Caco-2 (cell line): ENCODE measurements at regions not wholly inside any gene's neighbourhood (a gene's known extent, or its start where the extent isn't known, plus 50 kb on each side); places are given as distances from the start of the nearest gene placed in this dataset.

ENCODE experiments used
- BruUV-seq: library from RNA; stranded (reverse); fragments of 400-500 nt; replicated peaks from 2 replicates; lab custom pipeline; 2021; lab: Mats Ljungman, UMichigan
- CTCF ChIA-PET: fragments of 300-600 bp; sonication (Branson Sonifier 250); formaldehyde crosslinking; loops from one replicate; lab custom pipeline; 2022; ENCODE audit warnings: antibody characterized with exemption; lab: Charles Lee
- POLR2A ChIA-PET: fragments of 300-600 bp; sonication (Branson Sonifier 250); formaldehyde crosslinking; loops from one replicate; lab custom pipeline; 2022; ENCODE audit warnings: antibody characterized with exemption; lab: Charles Lee
- DNase-seq, 2 experiments: peaks; one replicate each; pipeline versions ENCODE4 v3.0.0 to v3.0.0-alpha.2; 2020 to 2022
- H3K27me3 ChIP-seq: replicated peaks from 2 replicates; pipeline ENCODE4 v1.6.0; 2011; ENCODE audit warnings: low read length; ENCODE audit not compliant: control insufficient read depth, insufficient read depth
- H3K36me3 ChIP-seq: 2 replicates; pipeline ENCODE4 v1.5.1; 2011; ENCODE audit warnings: low read length; ENCODE audit not compliant: control insufficient read depth, insufficient read depth
- H3K4me1 ChIP-seq: fragments of 250-450 bp; sonication (Bioruptor Pico); 2 replicates; pipeline ENCODE4 v1.5.1; 2020; ENCODE audit warnings: mild to moderate bottlenecking
- H3K4me3 ChIP-seq: 2 replicates; pipeline ENCODE4 v1.5.1; 2011; ENCODE audit warnings: low read depth, mild to moderate bottlenecking, control low read depth, low read length
- H3K9me3 ChIP-seq: fragments of 250-450 bp; sonication (Bioruptor Pico); 2 replicates; pipeline ENCODE4 v1.5.1; 2020; ENCODE audit warnings: mild to moderate bottlenecking, moderate library complexity
- H3K27ac Mint-ChIP-seq: one replicate; pipeline ENCODE4 v1.8.0; 2022; ENCODE audit warnings: mixed read lengths; ENCODE audit not compliant: unreplicated experiment
- H3K27me3 Mint-ChIP-seq: one replicate; pipeline ENCODE4 v1.8.0; 2022; ENCODE audit warnings: mixed read lengths; ENCODE audit not compliant: insufficient read depth, unreplicated experiment
- H3K36me3 Mint-ChIP-seq: one replicate; pipeline ENCODE4 v1.8.0; 2022; ENCODE audit warnings: mild to moderate bottlenecking, mixed read lengths; ENCODE audit not compliant: insufficient read depth, unreplicated experiment
- H3K4me1 Mint-ChIP-seq: one replicate; pipeline ENCODE4 v1.8.0; 2022; ENCODE audit warnings: low read depth, mixed read lengths; ENCODE audit not compliant: unreplicated experiment
- H3K4me3 Mint-ChIP-seq: one replicate; pipeline ENCODE4 v1.8.0; 2022; ENCODE audit warnings: mild to moderate bottlenecking, moderate library complexity, mixed read lengths; ENCODE audit not compliant: unreplicated experiment
- H3K9me3 Mint-ChIP-seq: one replicate; pipeline ENCODE4 v1.8.0; 2022; ENCODE audit warnings: mixed read lengths; ENCODE audit not compliant: unreplicated experiment
- intact Hi-C: fragments of 100-400 bp; cut with micrococcal nuclease; formaldehyde crosslinking; loops from one replicate; pipeline ENCODE4 v1.10.0; 2022; ENCODE audit not compliant: unreplicated experiment
- TF ChIP-seq, protein P1 (sequence below), 2 experiments: fragments of 200-600 bp in 1 of 2; IDR thresholded peaks; 1 replicate in 1 of 2; 2 replicates in 1 of 2; pipeline versions ENCODE4 v1.5.1 to v1.8.0; 2011 to 2022; ENCODE audit warnings: antibody characterized with exemption in 1 of 2, control low read depth in 1 of 2, inconsistent platforms in 1 of 2, low read depth in 1 of 2, low read length in 1 of 2, mild to moderate bottlenecking in 1 of 2, moderate library complexity in 1 of 2; ENCODE audit not compliant: insufficient read depth in 1 of 2, severe bottlenecking in 1 of 2, unreplicated experiment in 1 of 2

DNA sequence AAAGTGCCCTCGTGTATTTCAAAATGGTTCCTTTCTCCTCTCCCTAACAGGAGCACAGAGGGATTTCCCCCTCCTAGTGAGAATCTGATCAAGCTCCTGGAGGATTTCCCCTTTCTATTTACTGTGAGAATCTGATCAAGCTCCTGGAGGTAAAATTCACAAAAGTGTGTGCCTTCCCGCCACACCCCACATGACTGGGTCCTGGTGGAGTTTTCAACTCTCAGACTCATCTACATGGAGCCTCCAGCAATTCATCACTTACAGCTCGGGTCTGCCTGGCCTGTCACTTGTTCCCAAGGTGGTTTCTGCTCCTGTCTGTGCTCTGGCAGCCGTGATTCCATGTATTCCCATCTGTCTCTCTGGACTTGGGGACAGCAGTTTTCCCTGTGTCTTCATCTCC lies 590.7 kb downstream of the FBXO15 start:
- peaks cover 2% of the 10 kb centered on the region for H3K27me3 Mint-ChIP-seq
- no peak for DNase-seq
- no peaks in the 10 kb centered on the region for H3K9me3 Mint-ChIP-seq
- H3K4me3 ChIP-seq: no peak overlapping the region
- no peaks in the 10 kb centered on the region for H3K36me3 Mint-ChIP-seq
- POLR2A ChIA-PET: no interaction called here
- no peaks in the 10 kb centered on the region for H3K4me1 Mint-ChIP-seq
- H3K36me3 ChIP-seq: no peaks in the 10 kb centered on the region
- H3K27ac Mint-ChIP-seq: no peak overlapping the region
- CTCF ChIA-PET: no interaction called here
- no peaks in the 10 kb centered on the region for H3K27me3 ChIP-seq
- BruUV-seq: no TSS peak
- H3K9me3 ChIP-seq: no peaks in the 10 kb centered on the region
- no peaks in the 10 kb centered on the region for H3K4me1 ChIP-seq
- TF ChIP-seq, protein P1, sequence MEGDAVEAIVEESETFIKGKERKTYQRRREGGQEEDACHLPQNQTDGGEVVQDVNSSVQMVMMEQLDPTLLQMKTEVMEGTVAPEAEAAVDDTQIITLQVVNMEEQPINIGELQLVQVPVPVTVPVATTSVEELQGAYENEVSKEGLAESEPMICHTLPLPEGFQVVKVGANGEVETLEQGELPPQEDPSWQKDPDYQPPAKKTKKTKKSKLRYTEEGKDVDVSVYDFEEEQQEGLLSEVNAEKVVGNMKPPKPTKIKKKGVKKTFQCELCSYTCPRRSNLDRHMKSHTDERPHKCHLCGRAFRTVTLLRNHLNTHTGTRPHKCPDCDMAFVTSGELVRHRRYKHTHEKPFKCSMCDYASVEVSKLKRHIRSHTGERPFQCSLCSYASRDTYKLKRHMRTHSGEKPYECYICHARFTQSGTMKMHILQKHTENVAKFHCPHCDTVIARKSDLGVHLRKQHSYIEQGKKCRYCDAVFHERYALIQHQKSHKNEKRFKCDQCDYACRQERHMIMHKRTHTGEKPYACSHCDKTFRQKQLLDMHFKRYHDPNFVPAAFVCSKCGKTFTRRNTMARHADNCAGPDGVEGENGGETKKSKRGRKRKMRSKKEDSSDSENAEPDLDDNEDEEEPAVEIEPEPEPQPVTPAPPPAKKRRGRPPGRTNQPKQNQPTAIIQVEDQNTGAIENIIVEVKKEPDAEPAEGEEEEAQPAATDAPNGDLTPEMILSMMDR (IDR thresholded peaks at IDR 0.05; ENCODE audit: insufficient read depth in 1 of 2, low read depth in 1 of 2, low read length in 1 of 2, severe bottlenecking in 1 of 2, unreplicated experiment in 1 of 2): no peak
- no peak overlapping the region for H3K4me3 Mint-ChIP-seq
- intact Hi-C loops: no loop called here

DNA sequence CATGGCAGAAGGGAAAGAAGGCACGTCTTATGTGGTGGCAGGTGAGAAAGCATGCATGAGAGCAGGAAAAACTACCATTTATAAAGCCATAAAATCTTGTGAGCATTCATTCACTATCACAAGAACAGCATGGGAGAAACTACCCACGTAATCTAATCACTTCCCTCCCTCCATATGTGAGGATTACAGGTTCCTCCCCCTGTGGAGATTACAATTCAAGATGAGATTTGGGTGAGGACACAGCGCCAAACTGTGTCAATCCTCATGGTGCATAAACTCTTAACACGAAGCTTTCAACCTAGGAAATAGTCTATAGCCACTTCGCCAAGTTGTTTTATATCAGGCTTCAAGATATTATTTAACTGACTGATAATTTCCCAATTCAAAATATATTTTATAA lies 595.5 kb downstream of the FBXO15 start:
- no peaks in the 10 kb centered on the region for H3K27me3 ChIP-seq
- DNase-seq: no peak
- Mint-ChIP-seq H3K27ac (no peak overlapping the region), H3K4me1 (no peaks in the 10 kb centered on the region), H3K9me3 (no peaks in the 10 kb centered on the region), H3K36me3 (no peaks in the 10 kb centered on the region), H3K27me3 (no peaks in the 10 kb centered on the region), H3K4me3 (no peak overlapping the region)
- BruUV-seq: no TSS peak
- H3K9me3 ChIP-seq: no peaks in the 10 kb centered on the region
- intact Hi-C loops: no loop called here
- TF ChIP-seq, protein P1 (IDR thresholded peaks at IDR 0.05; ENCODE audit: insufficient read depth in 1 of 2, low read depth in 1 of 2, low read length in 1 of 2, severe bottlenecking in 1 of 2, unreplicated experiment in 1 of 2): no peak
- POLR2A ChIA-PET: no interaction called here
- CTCF ChIA-PET: no interaction called here
- no peaks in the 10 kb centered on the region for H3K36me3 ChIP-seq
- H3K4me1 ChIP-seq: no peaks in the 10 kb centered on the region
- no peak overlapping the region for H3K4me3 ChIP-seq

DNA sequence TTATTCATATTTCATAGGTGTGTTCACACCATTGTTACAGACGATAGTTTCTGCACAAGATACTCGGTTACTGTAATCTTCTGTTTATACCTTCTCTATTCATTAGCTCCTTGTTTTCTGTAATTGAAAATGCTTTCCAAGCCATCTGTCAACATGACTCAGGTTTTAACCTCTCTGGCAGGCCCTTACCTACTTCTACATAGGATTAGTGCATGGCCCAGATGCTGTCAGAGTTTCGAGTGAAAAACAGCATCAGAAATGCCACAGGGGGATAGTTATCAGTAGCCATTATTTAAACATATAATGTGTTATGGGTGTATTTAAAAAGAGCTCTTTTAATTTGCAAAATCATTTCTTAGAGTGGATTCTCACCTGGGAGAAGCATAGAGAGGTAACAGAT lies 596.4 kb downstream of the FBXO15 start:
- BruUV-seq: no TSS peak
- intact Hi-C loops: no loop called here
- H3K36me3 ChIP-seq: no peaks in the 10 kb centered on the region
- no peaks in the 10 kb centered on the region for H3K27me3 Mint-ChIP-seq
- TF ChIP-seq, protein P1 (IDR thresholded peaks at IDR 0.05; ENCODE audit: insufficient read depth in 1 of 2, low read depth in 1 of 2, low read length in 1 of 2, severe bottlenecking in 1 of 2, unreplicated experiment in 1 of 2): no peak
- H3K4me3 ChIP-seq: no peak overlapping the region
- DNase-seq: no peak
- H3K4me3 Mint-ChIP-seq: no peak overlapping the region
- H3K27me3 ChIP-seq: no peaks in the 10 kb centered on the region
- ChIA-PET POLR2A (no interaction called here), CTCF (no interaction called here)
- no peaks in the 10 kb centered on the region for H3K9me3 ChIP-seq
- no peaks in the 10 kb centered on the region for H3K4me1 ChIP-seq
- no peak overlapping the region for H3K27ac Mint-ChIP-seq
- no peaks in the 10 kb centered on the region for H3K36me3 Mint-ChIP-seq
- H3K4me1 Mint-ChIP-seq: no peaks in the 10 kb centered on the region
- no peaks in the 10 kb centered on the region for H3K9me3 Mint-ChIP-seq
